Endometrial microvascular endothelial cells (primary cell): ENCODE measurements at regions not wholly inside any gene's neighbourhood (a gene's known extent, or its start where the extent isn't known, plus 50 kb on each side); places are given as distances from the start of the nearest gene placed in this dataset.
"Not testable (repeated sequence)": the region's sequence is repeated elsewhere in the genome, so short reads cannot be mapped to it uniquely, and the experiment has no call there.

Source experiments
- in situ Hi-C: cut with HindIII; loops from 2 replicates; pipeline ENCODE4 v1.10.0; 2017; ENCODE audit warnings: low sequenced_read_pairs, low pct_unique_long_range_greater_than_20kb; ENCODE audit errors: inconsistent ontology term

DNA sequence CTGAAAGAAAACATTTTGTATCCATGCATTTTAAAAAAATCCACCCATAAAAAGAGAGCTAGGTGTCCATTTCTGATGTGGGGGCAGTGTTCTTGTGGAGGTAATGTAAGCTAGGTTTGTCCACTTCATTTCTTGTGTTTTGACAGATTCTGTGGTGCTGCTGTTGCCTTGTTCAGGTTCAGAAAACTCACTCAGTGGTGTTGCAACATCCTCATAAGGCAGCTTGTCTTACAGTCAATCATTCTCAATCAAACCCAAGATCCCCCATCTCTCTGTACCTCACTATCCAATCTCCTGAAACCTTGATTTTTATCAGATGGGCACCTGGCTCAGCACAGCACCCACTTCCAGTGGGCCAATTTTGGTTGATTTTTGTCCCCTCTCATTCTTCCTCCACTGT lies 94.1 kb downstream of the TENT5C start:
- in situ Hi-C loops, result no loop called here

DNA sequence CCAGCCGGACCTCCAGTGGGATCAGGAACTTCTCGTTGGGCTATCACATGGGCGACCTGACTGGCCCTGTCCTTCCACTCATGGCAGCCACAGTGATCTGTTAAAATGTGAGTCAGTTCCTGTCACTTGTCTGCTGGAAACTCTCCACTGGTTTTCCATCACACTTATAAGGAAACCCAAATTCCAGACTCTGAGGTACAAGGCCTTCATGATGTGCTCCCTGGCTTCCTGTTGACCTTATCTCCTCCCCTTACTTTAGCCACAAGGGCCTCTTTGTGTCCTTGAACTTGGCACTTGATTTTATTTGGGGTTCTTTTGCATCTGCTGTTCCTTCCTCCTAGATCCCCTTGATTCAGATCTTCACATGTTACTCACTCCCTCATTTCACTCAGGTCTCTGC lies 96.8 kb downstream of the TENT5C start:
- in situ Hi-C loops, result no loop called here

GRCh38 chr1:117707371-117707770 lies 101.5 kb downstream of the TENT5C start:
- in situ Hi-C loops, result no loop called here

GRCh38 chr1:117708323-117709248 lies 102.7 kb downstream of the TENT5C start:
- in situ Hi-C loops, result no loop called here

DNA sequence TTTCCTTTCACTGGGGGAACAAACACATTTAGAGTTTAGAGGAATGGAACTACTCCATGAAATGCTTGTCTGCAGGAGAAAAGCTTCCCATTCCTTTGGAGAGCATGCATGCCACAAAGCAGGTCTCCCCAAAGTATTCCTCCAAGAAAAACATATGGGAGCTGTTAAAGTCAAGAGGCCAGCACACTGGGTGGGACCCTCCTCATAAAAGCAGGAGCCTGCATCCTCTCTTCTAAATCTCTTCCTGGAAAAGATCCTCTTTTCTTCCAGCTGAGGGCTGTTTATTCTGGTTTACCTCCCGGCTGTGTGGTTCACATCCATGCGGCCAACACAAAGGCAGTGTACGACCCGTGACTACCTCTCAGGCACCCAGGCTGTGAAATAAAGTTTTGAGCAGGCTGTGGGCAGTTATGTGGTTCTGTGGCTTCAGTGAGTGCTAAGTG lies 103.4 kb downstream of the TENT5C start:
- in situ Hi-C loops, result no loop called here

- in situ Hi-C loops, result no loop called here
These were observed 104.9 kb downstream of the TENT5C start for GRCh38 chr1:117710710-117711109.

- in situ Hi-C loops, result no loop called here
These were observed 106.8 kb downstream of the TENT5C start for GRCh38 chr1:117712621-117713020.

- in situ Hi-C loops, result no loop called here
These were observed 108.7 kb downstream of the TENT5C start for GRCh38 chr1:117714546-117714945.

DNA sequence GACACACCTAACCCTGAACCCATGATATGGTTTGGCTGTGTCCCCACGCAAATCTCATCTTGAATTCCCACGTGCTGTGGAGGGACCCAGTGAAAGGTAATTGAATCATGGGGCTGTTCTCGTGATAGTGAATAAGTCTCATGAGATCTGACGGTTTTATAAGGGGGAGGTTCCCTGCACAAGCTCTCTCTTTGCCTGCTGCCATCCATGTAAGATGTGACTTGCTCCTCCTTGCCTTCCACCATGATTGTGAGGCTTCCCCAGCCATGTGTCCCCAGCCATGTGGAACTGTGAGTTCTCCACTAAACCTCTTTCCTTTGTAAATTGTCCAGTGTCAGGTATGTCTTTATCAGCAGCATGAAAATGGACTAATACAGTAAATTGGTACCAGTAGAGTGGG lies 110.2 kb downstream of the TENT5C start:
- in situ Hi-C loops, result not testable (repeated sequence)

- in situ Hi-C loops, result not testable (repeated sequence)
These were observed 112.1 kb downstream of the TENT5C start for GRCh38 chr1:117717980-117718379.

GRCh38 chr1:117718596-117718995 lies 112.7 kb downstream of the TENT5C start:
- in situ Hi-C loops, result not testable (repeated sequence)

DNA sequence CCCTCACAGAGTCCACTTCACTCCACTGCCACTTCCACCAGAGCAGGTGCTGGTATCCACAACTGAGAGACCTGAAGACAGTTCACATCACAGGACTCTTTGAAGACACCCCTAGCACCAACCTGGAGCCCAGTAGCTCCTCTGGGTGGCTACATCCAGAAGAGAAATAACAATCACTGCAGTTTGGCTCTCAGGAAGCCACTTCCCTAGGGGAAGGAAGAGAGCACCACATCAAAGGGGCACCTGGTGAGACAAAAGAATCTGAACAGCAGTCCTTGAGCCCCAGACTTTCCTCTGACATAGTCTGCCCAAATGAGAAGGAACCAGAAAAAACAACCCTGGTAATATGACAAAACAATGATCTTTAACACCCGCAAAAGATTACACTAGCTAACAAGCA lies 113.2 kb downstream of the TENT5C start:
- in situ Hi-C loops, result no loop called here

DNA sequence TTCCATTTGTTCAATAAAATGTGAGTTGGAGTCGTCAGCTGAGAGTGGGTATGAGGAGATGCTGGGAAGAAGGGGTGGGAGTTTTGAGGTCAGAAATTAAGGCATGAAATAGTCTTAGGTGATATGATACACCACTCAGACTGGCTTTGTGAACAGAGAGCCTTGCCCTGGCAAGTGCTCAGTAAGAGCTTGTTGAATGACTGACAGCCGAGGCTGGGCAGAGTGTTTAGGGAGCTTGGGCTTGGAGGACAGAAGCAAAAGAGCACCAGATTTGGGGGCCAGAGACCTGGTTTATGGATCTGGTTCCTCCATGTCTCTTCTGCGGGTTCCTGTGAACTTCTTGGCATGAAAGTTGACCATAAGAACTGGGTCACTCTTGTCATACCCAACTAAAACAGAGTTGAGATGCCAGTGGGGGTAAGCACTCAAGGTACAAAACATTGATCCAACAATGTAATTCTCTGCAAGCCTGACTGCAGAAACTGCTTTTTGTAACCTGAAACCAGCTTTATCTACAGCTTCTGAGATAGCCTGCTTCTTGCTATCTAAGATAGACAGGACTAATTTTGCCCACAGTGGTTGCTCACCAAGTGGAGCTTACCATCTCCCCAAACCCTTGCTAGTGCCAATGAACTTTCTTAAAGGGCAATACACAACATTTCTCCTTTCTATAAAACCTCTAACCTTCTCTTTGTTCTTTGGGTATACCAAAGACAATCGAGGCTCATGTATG lies 126.4 kb downstream of the TENT5C start:
- in situ Hi-C loops, result no loop called here

- in situ Hi-C loops, result no loop called here
These were observed 127.1 kb downstream of the TENT5C start for GRCh38 chr1:117732956-117733355.

DNA sequence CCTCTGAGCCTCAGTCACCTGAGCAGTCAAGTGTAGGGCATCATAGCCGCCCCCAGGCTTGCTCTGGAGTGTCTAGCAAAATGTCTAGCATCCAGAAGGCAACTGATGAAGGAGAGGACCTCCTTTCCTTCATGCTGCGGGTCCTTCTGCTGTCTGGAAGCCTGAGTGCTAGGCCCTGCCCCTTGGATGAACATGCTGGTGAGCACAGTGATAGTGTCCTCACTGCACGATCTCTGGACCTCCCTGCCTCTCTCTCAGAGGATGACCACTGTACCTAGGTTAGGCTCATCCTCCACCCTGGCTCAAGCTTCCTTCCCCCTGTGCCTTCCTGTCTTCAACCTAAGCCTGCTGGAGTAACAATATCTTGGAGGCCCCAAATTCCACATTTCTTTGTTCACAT lies 128.6 kb downstream of the TENT5C start:
- in situ Hi-C loops, result no loop called here

DNA sequence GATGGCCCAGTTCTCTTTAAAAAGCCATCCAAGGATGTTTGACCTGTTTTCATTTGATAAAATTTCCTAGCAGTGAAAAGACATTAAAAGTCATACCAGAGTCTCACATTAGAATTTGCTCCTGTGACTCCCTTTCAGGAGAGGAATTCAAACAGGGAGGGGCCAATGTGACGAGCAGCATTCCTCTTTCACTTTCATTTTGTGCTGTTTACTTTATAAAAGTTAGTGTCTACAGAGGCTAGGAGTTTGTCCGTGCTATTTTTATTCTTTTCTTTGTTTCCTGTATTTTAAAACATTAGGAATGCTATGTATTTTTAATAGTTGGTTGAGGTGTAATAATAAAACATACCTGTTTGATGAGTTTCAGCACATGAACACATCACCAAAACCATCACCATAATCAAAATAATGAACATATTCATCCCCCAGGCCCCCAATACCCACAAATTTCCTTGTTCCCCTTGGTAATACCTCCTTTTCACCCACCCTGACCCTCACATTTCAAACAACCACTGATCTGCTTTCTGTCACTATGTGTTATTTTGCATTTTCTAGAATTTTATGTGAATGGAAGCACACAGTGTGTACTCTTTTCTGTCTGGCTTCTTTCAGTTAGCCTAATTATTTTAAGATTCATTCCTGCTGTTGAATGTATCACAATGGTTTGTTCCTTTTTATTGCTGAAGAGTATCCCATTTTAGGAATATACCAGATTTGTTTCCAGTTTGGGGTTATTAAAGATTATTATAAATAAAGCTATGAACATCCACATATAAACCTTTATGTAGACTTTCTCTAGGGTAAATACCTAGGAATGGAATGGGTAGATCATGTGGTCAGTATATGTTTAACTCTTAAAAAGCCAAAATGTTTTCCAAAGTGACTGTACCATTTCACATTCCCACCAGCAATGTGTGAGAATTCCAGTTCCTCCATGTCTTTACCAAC lies 129.5 kb downstream of the TENT5C start:
- in situ Hi-C loops, result no loop called here

DNA sequence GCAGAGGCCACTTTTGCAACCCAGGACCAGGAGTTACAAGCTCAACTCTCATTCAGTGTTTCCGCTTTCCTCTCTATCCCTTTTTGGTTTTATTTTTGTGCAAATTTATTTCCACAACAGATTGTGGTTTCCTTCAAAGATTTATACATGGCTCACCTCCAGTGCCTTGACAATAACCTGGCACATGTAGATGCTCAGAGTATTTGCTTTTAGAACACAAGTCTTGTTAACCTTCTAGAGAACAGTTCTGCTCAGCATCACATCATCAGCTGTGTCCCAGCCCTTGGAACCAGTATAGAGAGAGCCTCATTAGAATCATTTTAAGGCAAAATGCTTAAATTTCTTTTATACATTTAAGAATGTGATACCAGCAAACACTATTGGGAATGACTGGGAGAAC lies 133.7 kb downstream of the TENT5C start:
- in situ Hi-C loops, result no loop called here

DNA sequence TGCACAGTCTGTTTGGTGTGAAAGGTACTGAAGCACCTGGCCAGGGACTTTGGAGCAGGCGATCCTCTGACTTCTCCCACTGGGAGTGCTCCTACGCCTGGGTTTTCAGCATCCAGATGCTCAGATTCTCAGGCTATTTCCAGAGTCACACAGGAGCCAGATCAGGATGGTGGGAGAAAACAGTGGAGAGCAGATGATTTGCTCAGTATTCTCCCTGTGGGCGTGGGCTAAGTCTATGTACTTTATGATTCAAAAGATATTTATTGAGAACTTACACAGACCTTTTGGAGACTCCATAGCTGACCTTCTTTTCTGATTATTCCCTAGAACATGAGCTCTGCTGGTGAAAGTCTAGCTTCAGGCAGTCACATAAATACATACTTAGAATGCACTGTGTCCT lies 134.6 kb downstream of the TENT5C start:
- in situ Hi-C loops, result no loop called here

GRCh38 chr1:117746565-117746964 lies 140.7 kb downstream of the TENT5C start:
- in situ Hi-C loops, result not testable (repeated sequence)
